ENCODE measurements at regions not wholly inside any gene's neighbourhood (a gene's known extent, or its start where the extent isn't known, plus 50 kb on each side); places are given as distances from the start of the nearest gene placed in this dataset.
A peak's percentile ranks its signal among the peaks of the same experiment; 100 is the strongest.

DNA sequence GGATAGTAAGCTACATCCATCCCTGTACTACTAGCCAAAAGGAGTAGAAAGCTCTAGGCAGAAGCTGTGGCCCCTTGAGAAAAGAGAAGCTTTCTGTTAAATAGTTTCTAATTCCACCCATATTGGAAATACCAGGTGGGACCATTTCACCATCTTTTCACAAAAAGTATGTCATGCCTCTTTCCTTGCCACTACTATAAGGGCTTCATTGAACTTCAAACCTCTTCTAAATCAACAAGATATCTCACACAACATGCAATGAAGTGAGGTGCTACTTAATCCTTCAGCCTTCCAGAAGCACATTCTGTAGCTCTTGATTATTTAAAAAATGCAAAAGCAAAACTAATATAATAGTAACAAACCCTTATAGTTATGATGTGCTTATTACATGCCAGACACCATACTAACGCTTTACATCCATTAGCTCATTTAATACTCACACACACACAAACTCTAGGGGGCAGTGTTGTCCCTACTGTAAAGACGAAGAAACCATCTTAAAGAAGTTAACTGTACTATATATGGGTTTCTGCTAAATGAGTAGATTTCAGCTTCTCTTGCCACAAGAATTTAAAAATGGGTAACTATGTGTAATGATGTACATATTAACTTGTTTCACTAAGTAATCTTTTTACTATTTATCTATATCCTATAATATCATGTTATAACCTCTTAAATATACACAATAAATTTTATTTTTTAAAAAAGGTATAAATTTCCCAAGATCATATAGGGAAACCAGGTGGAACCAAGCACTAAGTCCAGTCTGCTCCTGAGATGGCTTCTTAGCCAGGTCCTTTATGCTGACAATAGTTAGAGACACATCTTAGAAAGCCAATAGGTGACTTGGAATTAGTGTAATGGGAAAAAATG, 124.4 kb downstream of the RPS29 start:
- peak; percentile 89 for ATAC-seq (ENCODE audit: low read depth)

DNA sequence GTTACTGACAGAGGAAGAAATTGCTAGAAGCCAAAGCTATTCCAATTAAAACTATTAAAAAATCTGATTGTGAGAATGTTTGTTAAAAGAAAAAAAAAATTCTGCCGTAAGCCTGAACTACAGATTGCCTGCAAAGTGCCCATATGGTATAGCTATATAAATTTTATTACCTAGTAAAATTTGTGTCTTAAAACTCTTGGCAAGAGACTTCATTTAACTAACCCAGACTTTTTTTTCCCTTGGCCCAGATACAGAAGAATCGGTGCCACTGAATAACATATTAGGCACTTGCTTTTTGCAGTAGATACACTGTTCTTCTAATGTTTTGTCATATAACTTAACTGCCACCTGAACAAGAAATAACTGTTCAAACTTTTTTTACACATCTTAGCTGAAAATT, 125.5 kb downstream of the RPS29 start:
- Histone ChIP-seq H3K4me3 (ENCODE audit: severe bottlenecking) (no peak overlapping the region), H3K36me3 (ENCODE audit: low read depth) (no peaks in the 10 kb centered on the region), H3K27me3 (ENCODE audit: insufficient read depth, poor library complexity, severe bottlenecking) (no peaks in the 10 kb centered on the region), H3K9me3 (ENCODE audit: severe bottlenecking) (no peaks in the 10 kb centered on the region), H3K27ac (ENCODE audit: poor library complexity, severe bottlenecking) (no peak overlapping the region), H3K4me1 (ENCODE audit: insufficient read depth, poor library complexity, severe bottlenecking) (no peaks in the 10 kb centered on the region)
- TF ChIP-seq, protein P1, sequence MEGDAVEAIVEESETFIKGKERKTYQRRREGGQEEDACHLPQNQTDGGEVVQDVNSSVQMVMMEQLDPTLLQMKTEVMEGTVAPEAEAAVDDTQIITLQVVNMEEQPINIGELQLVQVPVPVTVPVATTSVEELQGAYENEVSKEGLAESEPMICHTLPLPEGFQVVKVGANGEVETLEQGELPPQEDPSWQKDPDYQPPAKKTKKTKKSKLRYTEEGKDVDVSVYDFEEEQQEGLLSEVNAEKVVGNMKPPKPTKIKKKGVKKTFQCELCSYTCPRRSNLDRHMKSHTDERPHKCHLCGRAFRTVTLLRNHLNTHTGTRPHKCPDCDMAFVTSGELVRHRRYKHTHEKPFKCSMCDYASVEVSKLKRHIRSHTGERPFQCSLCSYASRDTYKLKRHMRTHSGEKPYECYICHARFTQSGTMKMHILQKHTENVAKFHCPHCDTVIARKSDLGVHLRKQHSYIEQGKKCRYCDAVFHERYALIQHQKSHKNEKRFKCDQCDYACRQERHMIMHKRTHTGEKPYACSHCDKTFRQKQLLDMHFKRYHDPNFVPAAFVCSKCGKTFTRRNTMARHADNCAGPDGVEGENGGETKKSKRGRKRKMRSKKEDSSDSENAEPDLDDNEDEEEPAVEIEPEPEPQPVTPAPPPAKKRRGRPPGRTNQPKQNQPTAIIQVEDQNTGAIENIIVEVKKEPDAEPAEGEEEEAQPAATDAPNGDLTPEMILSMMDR (IDR thresholded peaks at IDR 0.05; ENCODE audit: poor library complexity, severe bottlenecking) = no peak
- no peak for DNase-seq (ENCODE audit: low spot score)
- no peak for ATAC-seq (ENCODE audit: low read depth)

More for the DNA sequence above, 124.4 kb downstream of the RPS29 start:
- Histone ChIP-seq H3K27ac (ENCODE audit: poor library complexity, severe bottlenecking) (no peak overlapping the region), H3K9me3 (ENCODE audit: severe bottlenecking) (no peaks in the 10 kb centered on the region), H3K4me1 (ENCODE audit: insufficient read depth, poor library complexity, severe bottlenecking) (no peaks in the 10 kb centered on the region), H3K4me3 (ENCODE audit: severe bottlenecking) (no peak overlapping the region), H3K27me3 (ENCODE audit: insufficient read depth, poor library complexity, severe bottlenecking) (no peaks in the 10 kb centered on the region), H3K36me3 (ENCODE audit: low read depth) (no peaks in the 10 kb centered on the region)
- TF ChIP-seq, protein P1 (IDR thresholded peaks at IDR 0.05; ENCODE audit: poor library complexity, severe bottlenecking) = peak; percentile 96
- DNase-seq (ENCODE audit: low spot score) = no peak

DNA sequence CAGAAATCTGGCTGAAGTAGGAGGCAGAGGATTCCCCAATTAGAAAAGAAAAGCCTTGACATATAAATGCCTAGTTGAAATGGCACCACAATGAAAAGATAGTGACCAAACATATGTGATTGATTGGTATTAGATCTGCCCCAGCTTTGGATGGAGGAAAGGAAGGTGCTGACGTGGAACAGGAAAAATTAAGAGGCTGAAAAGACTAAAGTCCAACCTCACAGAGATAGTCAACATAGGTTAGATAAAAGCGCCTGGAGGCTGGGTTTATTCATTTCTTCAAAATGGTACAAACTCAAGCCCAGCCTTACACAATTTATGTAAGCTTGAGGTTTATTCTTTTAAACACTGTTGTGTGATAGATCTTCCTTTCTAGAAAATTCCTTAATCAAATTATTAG, 129.6 kb downstream of the RPS29 start:
- Histone ChIP-seq H3K27ac (ENCODE audit: poor library complexity, severe bottlenecking) (no peak overlapping the region), H3K9me3 (ENCODE audit: severe bottlenecking) (no peaks in the 10 kb centered on the region), H3K4me1 (ENCODE audit: insufficient read depth, poor library complexity, severe bottlenecking) (no peaks in the 10 kb centered on the region), H3K27me3 (ENCODE audit: insufficient read depth, poor library complexity, severe bottlenecking) (no peaks in the 10 kb centered on the region), H3K4me3 (ENCODE audit: severe bottlenecking) (no peak overlapping the region), H3K36me3 (ENCODE audit: low read depth) (no peaks in the 10 kb centered on the region)
- ATAC-seq (ENCODE audit: low read depth) = no peak
- no peak for DNase-seq (ENCODE audit: low spot score)
- TF ChIP-seq, protein P1 (IDR thresholded peaks at IDR 0.05; ENCODE audit: poor library complexity, severe bottlenecking) = no peak

DNA sequence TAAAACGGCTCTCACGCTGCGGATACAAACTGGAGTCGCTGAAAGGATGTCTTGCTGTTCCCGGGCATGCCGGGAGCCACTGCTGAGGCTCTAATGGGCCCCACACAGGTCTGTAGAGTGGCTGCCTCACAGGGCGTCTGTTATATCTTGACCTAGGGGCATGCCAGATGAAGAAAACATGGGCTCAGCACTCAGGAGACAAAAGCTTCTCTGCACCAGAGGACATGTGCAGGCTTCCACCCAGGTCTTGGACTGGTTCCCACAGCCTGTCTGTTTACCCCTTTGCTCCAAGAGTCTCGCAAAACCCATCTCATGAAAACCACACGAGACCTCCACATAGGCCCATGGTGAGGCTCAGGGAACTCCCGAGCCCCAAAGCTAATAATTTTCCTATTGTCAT, 134.2 kb downstream of the RPS29 start:
- ATAC-seq (ENCODE audit: low read depth) = no peak
- Histone ChIP-seq H3K36me3 (ENCODE audit: low read depth) (no peaks in the 10 kb centered on the region), H3K9me3 (ENCODE audit: severe bottlenecking) (no peaks in the 10 kb centered on the region), H3K27ac (ENCODE audit: poor library complexity, severe bottlenecking) (no peak overlapping the region), H3K27me3 (ENCODE audit: insufficient read depth, poor library complexity, severe bottlenecking) (no peaks in the 10 kb centered on the region), H3K4me1 (ENCODE audit: insufficient read depth, poor library complexity, severe bottlenecking) (no peaks in the 10 kb centered on the region), H3K4me3 (ENCODE audit: severe bottlenecking) (no peak overlapping the region)
- TF ChIP-seq, protein P1 (IDR thresholded peaks at IDR 0.05; ENCODE audit: poor library complexity, severe bottlenecking) = no peak
- no peak for DNase-seq (ENCODE audit: low spot score)

DNA sequence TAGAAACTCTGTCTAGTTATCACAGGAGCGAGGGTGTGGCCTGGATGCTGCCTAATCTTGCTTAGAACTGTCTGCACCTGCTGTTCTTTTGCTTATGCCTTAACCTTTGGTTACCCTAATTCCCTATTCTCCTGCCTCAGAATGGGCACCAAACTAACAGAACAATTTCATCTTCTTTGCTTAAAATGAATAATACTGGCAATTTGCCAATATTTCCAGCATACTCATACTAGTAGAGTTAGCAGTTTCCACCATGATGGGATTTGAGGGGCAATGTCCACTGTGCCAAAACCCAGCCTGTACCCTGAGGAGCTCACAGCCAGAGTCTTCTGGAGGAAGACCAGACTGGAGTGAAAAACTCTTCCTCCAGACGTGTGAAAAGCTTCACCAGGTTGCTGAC, 136.4 kb downstream of the RPS29 start:
- Histone ChIP-seq H3K27ac (ENCODE audit: poor library complexity, severe bottlenecking) (no peak overlapping the region), H3K36me3 (ENCODE audit: low read depth) (no peaks in the 10 kb centered on the region), H3K4me1 (ENCODE audit: insufficient read depth, poor library complexity, severe bottlenecking) (no peaks in the 10 kb centered on the region), H3K27me3 (ENCODE audit: insufficient read depth, poor library complexity, severe bottlenecking) (peaks cover 6% of the 10 kb centered on the region), H3K4me3 (ENCODE audit: severe bottlenecking) (no peak overlapping the region), H3K9me3 (ENCODE audit: severe bottlenecking) (no peaks in the 10 kb centered on the region)
- TF ChIP-seq, protein P1 (IDR thresholded peaks at IDR 0.05; ENCODE audit: poor library complexity, severe bottlenecking) = no peak
- no peak for DNase-seq (ENCODE audit: low spot score)
- ATAC-seq (ENCODE audit: low read depth) = no peak

Data from RWPE2 (cell line).